ENCODE measurements at regions not wholly inside any gene's neighbourhood (a gene's known extent, or its start where the extent isn't known, plus 50 kb on each side); places are given as distances from the start of the nearest gene placed in this dataset.

GRCh38 chr13:91126806-91127205, 220.7 kb upstream of the MIR17HG start (continued):
- TF ChIP-seq ZNF532 (CRISPR knock-in tag; IDR thresholded peaks at IDR 0.05; ENCODE audit: borderline replicate concordance) (no peak), CDX4 (CRISPR knock-in tag; IDR thresholded peaks at IDR 0.05; ENCODE audit: borderline replicate concordance) (no peak), AFF4 (CRISPR knock-in tag; IDR thresholded peaks at IDR 0.05; ENCODE audit: borderline replicate concordance) (no peak), NFE2L1 (CRISPR knock-in tag; IDR thresholded peaks at IDR 0.05) (no peak), ZBTB21 (CRISPR knock-in tag; IDR thresholded peaks at IDR 0.05; ENCODE audit: borderline replicate concordance) (no peak), ZBTB43 (CRISPR knock-in tag; IDR thresholded peaks at IDR 0.05) (no peak), ATF2 (CRISPR knock-in tag; IDR thresholded peaks at IDR 0.05; ENCODE audit: borderline replicate concordance, low read depth) (no peak), IRF1 (CRISPR knock-in tag; IDR thresholded peaks at IDR 0.05) (no peak)

- Mint-ChIP-seq H3K27ac (no peak overlapping the region), H3K4me1 (peaks cover 18% of the 10 kb centered on the region), H3K36me3 (peaks cover 3% of the 10 kb centered on the region), H3K9me3 (peaks cover 11% of the 10 kb centered on the region), H3K27me3 (ENCODE audit: low read depth) (no peaks in the 10 kb centered on the region), H3K4me3 (no peak overlapping the region)
- ChIA-PET CTCF (no interaction called here), POLR2A (no interaction called here)
- ATAC-seq, result no peak
- no peak for DNase-seq (ENCODE audit: low spot score)
- TF ChIP-seq TEAD4 (CRISPR knock-in tag; IDR thresholded peaks at IDR 0.05) (no peak), E2F5 (CRISPR knock-in tag; IDR thresholded peaks at IDR 0.05) (no peak), ZNF532 (CRISPR knock-in tag; IDR thresholded peaks at IDR 0.05; ENCODE audit: borderline replicate concordance) (no peak), GRHL2 (CRISPR knock-in tag; IDR thresholded peaks at IDR 0.05; ENCODE audit: insufficient replicate concordance, severe bottlenecking) (no peak), EMX1 (CRISPR knock-in tag; IDR thresholded peaks at IDR 0.05) (no peak), NR3C1 (CRISPR knock-in tag; conservative IDR thresholded peaks at IDR 0.05; ENCODE audit: low read depth) (no peak), TEAD1 (CRISPR knock-in tag; IDR thresholded peaks at IDR 0.05) (no peak), SP1 (CRISPR knock-in tag; conservative IDR thresholded peaks at IDR 0.05) (no peak), RELA (CRISPR knock-in tag; IDR thresholded peaks at IDR 0.05; ENCODE audit: borderline replicate concordance) (no peak), CBFB (CRISPR knock-in tag; IDR thresholded peaks at IDR 0.05; ENCODE audit: low read depth) (no peak), NR1H2 (CRISPR knock-in tag; IDR thresholded peaks at IDR 0.05) (no peak)
These were observed 219.5 kb upstream of the MIR17HG start for GRCh38 chr13:91127995-91128394.
